Right lobe of liver (tissue), 6 donors: ENCODE measurements at regions not wholly inside any gene's neighbourhood (a gene's known extent, or its start where the extent isn't known, plus 50 kb on each side); places are given as distances from the start of the nearest gene placed in this dataset.

Experiments
- ATAC-seq, 4 donors: fragments of 200-7000 bp; cut with Tn5 transposase; one replicate each; pipeline ENCODE4 v1.9.1; 2020; ENCODE audit warnings: mild to moderate bottlenecking in 4 of 4, moderate library complexity in 4 of 4
- DNase-seq, 3 donors: peaks; one replicate each; pipeline ENCODE4 v3.0.0-alpha.2; 2020
- H3K27ac ChIP-seq, 3 donors: fragments of 200-600 bp; one replicate each; pipeline ENCODE4 v1.8.0; 2022
- H3K27me3 ChIP-seq, 2 donors: fragments of 200-600 bp; one replicate each; pipeline ENCODE4 v1.8.0; 2022
- H3K36me3 ChIP-seq, 4 donors: fragments of 200-600 bp; sonication (generic) in 1 of 4; one replicate each; pipeline versions ENCODE4 v1.5.1 to v1.8.0; 2017 to 2022; ENCODE audit warnings: control low read depth in 1 of 4
- H3K4me1 ChIP-seq, 4 donors: fragments of 200-600 bp; sonication (generic) in 1 of 4; one replicate each; pipeline versions ENCODE4 v1.5.1 to v1.8.0; 2017 to 2022; ENCODE audit warnings: control low read depth in 1 of 4
- H3K4me3 ChIP-seq, 3 donors: fragments of 200-600 bp; one replicate each; pipeline ENCODE4 v1.8.0; 2022
- H3K9me3 ChIP-seq, 4 donors: fragments of 200-600 bp; sonication (generic) in 1 of 4; one replicate each; pipeline versions ENCODE4 v1.5.1 to v1.8.0; 2017 to 2022; ENCODE audit warnings: control low read depth in 1 of 4
- POLR2A ChIP-seq: fragments of 450-650 bp; IDR thresholded peaks from one replicate; pipeline ENCODE4 v1.6.1; 2017; ENCODE audit warnings: antibody characterized with exemption, mild to moderate bottlenecking
- WGBS: methylation state at CpG from one replicate; pipeline ENCODE4 v1.1.6; 2018; ENCODE audit warnings: low coverage, low lambda C conversion rate; ENCODE audit not compliant: insufficient coverage; ENCODE audit errors: missing lambda C conversion rate; 5-methylcytosine and 5-hydroxymethylcytosine counted together
- intact Hi-C, 2 donors: fragments of 100-400 bp; cut with DNase I; formaldehyde crosslinking; loops; one replicate each; pipeline versions ENCODE4 v1.11.2 to v1.14.1; 2022
- TF ChIP-seq, protein P1 (sequence below), 4 donors: fragments of 200-600 bp in 3 of 4; fragments of 450-650 bp in 1 of 4; IDR thresholded peaks; one replicate each; pipeline versions ENCODE4 v1.5.1 to v1.8.0; 2016 to 2022; ENCODE audit warnings: antibody characterized with exemption in 4 of 4, mild to moderate bottlenecking in 2 of 4
- donor health status: DM: no; HTN: yes; CAD: no.
- donor health status: DM: no; HTN: no; CAD: no.
- donor health status: DM: no; HTN: no; CAD: no.
- donor health status: DM: no; HTN: yes; CAD: no.
- donor health status: DM: no; HTN: yes; CAD: no.

DNA sequence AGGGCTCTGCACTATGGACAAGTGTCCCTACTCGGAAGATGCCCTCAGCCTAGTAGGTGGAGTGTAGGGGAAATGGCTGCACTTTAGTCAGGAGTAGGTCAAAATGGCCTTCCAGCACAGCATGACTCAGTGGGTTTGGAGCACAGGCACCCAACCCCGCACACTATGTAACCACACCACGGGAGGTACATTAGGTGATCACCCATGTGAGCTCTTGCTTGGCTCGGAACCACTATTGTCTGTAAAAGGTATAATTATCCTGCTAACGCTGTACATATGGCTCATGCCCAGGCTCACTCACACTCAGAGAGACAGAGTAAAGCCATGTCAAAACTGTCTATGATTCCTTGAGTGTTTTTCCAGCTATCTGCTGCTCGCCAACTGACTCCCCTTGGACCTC, 156.9 kb upstream of the DACH1 start:
- no peak overlapping the region for H3K4me3 ChIP-seq
- no peak for DNase-seq
- intact Hi-C loops, result no loop called here
- TF ChIP-seq, protein P1, sequence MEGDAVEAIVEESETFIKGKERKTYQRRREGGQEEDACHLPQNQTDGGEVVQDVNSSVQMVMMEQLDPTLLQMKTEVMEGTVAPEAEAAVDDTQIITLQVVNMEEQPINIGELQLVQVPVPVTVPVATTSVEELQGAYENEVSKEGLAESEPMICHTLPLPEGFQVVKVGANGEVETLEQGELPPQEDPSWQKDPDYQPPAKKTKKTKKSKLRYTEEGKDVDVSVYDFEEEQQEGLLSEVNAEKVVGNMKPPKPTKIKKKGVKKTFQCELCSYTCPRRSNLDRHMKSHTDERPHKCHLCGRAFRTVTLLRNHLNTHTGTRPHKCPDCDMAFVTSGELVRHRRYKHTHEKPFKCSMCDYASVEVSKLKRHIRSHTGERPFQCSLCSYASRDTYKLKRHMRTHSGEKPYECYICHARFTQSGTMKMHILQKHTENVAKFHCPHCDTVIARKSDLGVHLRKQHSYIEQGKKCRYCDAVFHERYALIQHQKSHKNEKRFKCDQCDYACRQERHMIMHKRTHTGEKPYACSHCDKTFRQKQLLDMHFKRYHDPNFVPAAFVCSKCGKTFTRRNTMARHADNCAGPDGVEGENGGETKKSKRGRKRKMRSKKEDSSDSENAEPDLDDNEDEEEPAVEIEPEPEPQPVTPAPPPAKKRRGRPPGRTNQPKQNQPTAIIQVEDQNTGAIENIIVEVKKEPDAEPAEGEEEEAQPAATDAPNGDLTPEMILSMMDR (IDR thresholded peaks at IDR 0.05), result no peak
- TF ChIP-seq POLR2A, result no peak
- no peak for ATAC-seq
- no peaks in the 10 kb centered on the region for H3K36me3 ChIP-seq
- no peaks in the 10 kb centered on the region for H3K27me3 ChIP-seq
- H3K4me1 ChIP-seq, result no peaks in the 10 kb centered on the region
- no peak overlapping the region for H3K27ac ChIP-seq
- H3K9me3 ChIP-seq, result no peaks in the 10 kb centered on the region
- WGBS, result 53% methylated on average over 2 of the region's 6 CpGs

DNA sequence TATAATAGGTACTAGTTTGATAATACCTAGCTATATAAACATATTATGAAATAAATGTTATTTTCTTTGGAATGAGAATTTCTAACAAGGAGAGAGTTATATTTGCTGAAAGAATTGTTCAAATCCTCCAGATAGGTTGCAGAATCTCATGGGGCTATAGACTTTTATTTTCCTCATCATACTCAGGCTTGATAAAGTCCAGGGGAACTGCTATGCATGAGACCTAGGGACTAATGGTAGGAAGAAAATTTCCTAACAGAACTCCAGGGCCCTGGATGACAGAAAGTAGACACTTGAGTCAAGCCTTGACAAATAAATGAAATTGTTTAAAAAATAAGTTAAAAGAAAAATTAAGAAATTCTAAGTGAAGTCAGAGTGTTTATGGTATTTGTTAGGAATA, 138.5 kb upstream of the DACH1 start:
- Histone ChIP-seq H3K36me3 (no peaks in the 10 kb centered on the region), H3K27me3 (no peaks in the 10 kb centered on the region), H3K27ac (no peak overlapping the region), H3K4me1 (no peaks in the 10 kb centered on the region), H3K4me3 (no peak overlapping the region), H3K9me3 (no peaks in the 10 kb centered on the region)
- ATAC-seq (no peak), DNase-seq (no peak)
- intact Hi-C loops, result no loop called here
- TF ChIP-seq, protein P1 (IDR thresholded peaks at IDR 0.05), result no peak
- TF ChIP-seq POLR2A, result no peak

DNA sequence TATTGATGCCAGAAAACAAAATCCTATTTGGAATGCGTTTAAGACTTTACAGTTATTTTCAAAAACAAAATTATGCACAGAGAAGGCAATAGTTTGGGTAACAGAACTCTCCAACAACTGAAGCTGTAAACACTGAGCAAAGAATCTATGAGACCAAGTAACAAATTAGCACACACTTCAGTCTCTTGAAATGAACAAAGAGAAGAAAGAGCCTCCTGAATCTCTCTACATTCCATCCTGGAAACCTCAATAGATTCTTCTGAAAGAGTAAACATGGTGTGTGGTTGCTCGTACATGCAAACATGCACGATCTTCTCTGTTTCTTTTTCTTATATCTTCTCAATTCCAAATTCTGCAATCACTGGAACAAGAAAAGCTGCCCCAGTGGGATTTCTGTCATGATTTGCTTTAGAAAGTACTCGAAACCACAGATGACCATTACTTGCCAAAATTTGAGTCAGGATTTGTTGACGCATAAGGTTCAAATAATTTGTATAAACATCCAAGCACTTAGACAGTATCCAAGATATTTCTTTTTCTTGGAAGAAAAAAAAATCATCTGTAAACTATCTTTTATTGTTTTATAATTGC, 137.9 kb upstream of the DACH1 start:
- no peaks in the 10 kb centered on the region for H3K36me3 ChIP-seq
- H3K9me3 ChIP-seq, result no peaks in the 10 kb centered on the region
- H3K27ac ChIP-seq, result no peak overlapping the region
- TF ChIP-seq, protein P1 (IDR thresholded peaks at IDR 0.05), result no peak
- no peak for TF ChIP-seq POLR2A
- WGBS, result 42% methylated on average over 5 of the region's 5 CpGs
- DNase-seq (no peak), ATAC-seq (no peak)
- no peak overlapping the region for H3K4me3 ChIP-seq
- intact Hi-C loops, result no loop called here
- H3K4me1 ChIP-seq, result no peaks in the 10 kb centered on the region
- H3K27me3 ChIP-seq, result no peaks in the 10 kb centered on the region

DNA sequence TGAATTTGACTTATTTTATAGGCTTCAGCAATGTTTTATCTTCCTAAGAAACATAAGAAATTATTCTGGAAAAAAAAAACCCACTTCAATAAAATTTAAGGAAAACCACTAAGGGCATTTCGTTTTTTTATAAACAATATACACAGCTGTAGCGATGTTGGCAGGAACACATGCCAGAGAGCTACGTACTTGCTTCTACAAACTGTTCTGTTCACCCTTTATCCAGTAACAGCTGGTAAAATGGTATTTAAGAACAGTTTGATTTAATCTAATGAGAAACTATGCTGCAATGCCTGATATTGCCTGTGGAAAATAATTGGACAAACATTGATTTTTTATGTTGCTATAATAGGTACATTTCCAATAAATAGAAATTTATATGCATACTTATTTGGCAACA, 137.2 kb upstream of the DACH1 start:
- Histone ChIP-seq H3K4me1 (no peaks in the 10 kb centered on the region), H3K9me3 (no peaks in the 10 kb centered on the region), H3K27ac (no peak overlapping the region), H3K36me3 (no peaks in the 10 kb centered on the region), H3K27me3 (no peaks in the 10 kb centered on the region), H3K4me3 (no peak overlapping the region)
- intact Hi-C loops, result no loop called here
- TF ChIP-seq POLR2A, result no peak
- TF ChIP-seq, protein P1 (IDR thresholded peaks at IDR 0.05), result no peak
- ATAC-seq, result no peak
- 42% methylated on average over 3 of the region's 3 CpGs for WGBS
- DNase-seq, result no peak

DNA sequence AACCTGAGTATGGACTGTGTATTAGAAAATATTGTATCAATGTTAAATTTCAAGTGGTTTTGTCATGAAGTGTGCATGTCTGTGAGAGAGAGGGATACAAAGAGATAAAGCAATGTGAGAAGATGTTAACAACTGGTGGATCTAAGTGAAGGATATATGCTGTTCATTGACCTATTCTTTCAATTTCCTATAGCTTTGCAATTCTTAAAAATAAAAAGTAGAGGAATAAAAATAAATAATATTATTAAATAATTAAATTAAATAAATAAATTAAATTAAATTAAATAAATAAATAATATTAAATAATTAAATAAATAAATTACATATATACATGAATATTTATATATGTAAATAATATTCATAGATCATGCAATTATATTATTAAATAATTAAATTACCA, 131.2 kb upstream of the DACH1 start:
- intact Hi-C loops, result no loop called here

More for the DNA sequence above, 131.2 kb upstream of the DACH1 start:
- no peaks in the 10 kb centered on the region for H3K4me1 ChIP-seq
- peaks cover 0 to 3% (median 0%) of the 10 kb centered on the region in 4 donors for H3K9me3 ChIP-seq
- ATAC-seq (no peak), DNase-seq (no peak)
- H3K4me3 ChIP-seq, result no peak overlapping the region
- no peak overlapping the region for H3K27ac ChIP-seq
- H3K27me3 ChIP-seq, result no peaks in the 10 kb centered on the region
- no peak for TF ChIP-seq POLR2A
- TF ChIP-seq, protein P1 (IDR thresholded peaks at IDR 0.05), result no peak
- H3K36me3 ChIP-seq, result no peaks in the 10 kb centered on the region
